A673 (cell line): ENCODE measurements at regions not wholly inside any gene's neighbourhood (a gene's known extent, or its start where the extent isn't known, plus 50 kb on each side); places are given as distances from the start of the nearest gene placed in this dataset.
A peak's percentile ranks its signal among the peaks of the same experiment; 100 is the strongest.

ENCODE experiments used
- BruUV-seq: library from RNA; stranded (reverse); fragments of 400-500 nt; replicated peaks from 2 replicates; lab custom pipeline; 2021; lab: Mats Ljungman, UMichigan
- CTCF ChIA-PET: fragments of 300-600 bp; sonication (Branson Sonifier 250); formaldehyde crosslinking; loops from one replicate; lab custom pipeline; 2022; ENCODE audit warnings: antibody characterized with exemption; lab: Charles Lee
- POLR2A ChIA-PET: fragments of 300-600 bp; sonication (Branson Sonifier 250); formaldehyde crosslinking; loops from one replicate; lab custom pipeline; 2022; ENCODE audit warnings: antibody characterized with exemption; ENCODE audit not compliant: low non-redundant PET; lab: Charles Lee
- DNase-seq: peaks from one replicate; pipeline ENCODE4 v3.0.0-alpha.2; 2015; ENCODE audit warnings: low spot score
- H3K27ac ChIP-seq: fragments of 200-600 bp; sonication (generic); 2 replicates; pipeline ENCODE4 v1.5.1; 2016; ENCODE audit warnings: mixed run types, low read depth, mild to moderate bottlenecking, mixed read lengths, antibody characterized with exemption, low read length; ENCODE audit not compliant: poor library complexity, severe bottlenecking
- H3K27me3 ChIP-seq: fragments of 200-600 bp; sonication (generic); replicated peaks from 2 replicates; pipeline ENCODE4 v1.6.1; 2017; ENCODE audit warnings: mixed run types, low read depth, mild to moderate bottlenecking, mixed read lengths, antibody characterized with exemption, low read length; ENCODE audit not compliant: insufficient read depth, poor library complexity
- H3K36me3 ChIP-seq: fragments of 200-600 bp; sonication (generic); 2 replicates; pipeline ENCODE4 v1.6.1; 2016; ENCODE audit warnings: mixed run types, mild to moderate bottlenecking, mixed read lengths, antibody characterized with exemption, low read length; ENCODE audit not compliant: insufficient read depth, poor library complexity, severe bottlenecking
- H3K4me1 ChIP-seq: fragments of 200-600 bp; sonication (generic); 2 replicates; pipeline ENCODE4 v1.6.1; 2017; ENCODE audit warnings: mixed run types, mild to moderate bottlenecking, mixed read lengths, antibody characterized with exemption, low read length; ENCODE audit not compliant: insufficient read depth, poor library complexity, severe bottlenecking
- H3K4me3 ChIP-seq: fragments of 200-600 bp; sonication (generic); 2 replicates; pipeline ENCODE4 v1.5.1; 2016; ENCODE audit warnings: low read depth, mixed run types, mild to moderate bottlenecking, mixed read lengths, low read length; ENCODE audit not compliant: poor library complexity, severe bottlenecking
- H3K9me3 ChIP-seq: fragments of 200-600 bp; sonication (generic); 2 replicates; pipeline ENCODE4 v1.6.1; 2016; ENCODE audit warnings: mixed run types, low read depth, mild to moderate bottlenecking, mixed read lengths, antibody characterized with exemption, low read length; ENCODE audit not compliant: poor library complexity, severe bottlenecking
- CTCF ChIP-seq: fragments of 300-800, 200-600 bp; sonication (generic); conservative IDR thresholded peaks from 2 replicates; pipeline ENCODE4 v1.5.1; 2017; ENCODE audit warnings: low read depth, mild to moderate bottlenecking, antibody characterized with exemption, low read length, moderate library complexity, mixed read lengths
- EZH2 ChIP-seq: fragments of 200-600 bp; sonication (generic); IDR thresholded peaks from 2 replicates; pipeline ENCODE4 v1.6.1; 2017; ENCODE audit warnings: borderline replicate concordance, low read depth, mild to moderate bottlenecking, mixed read lengths, antibody characterized with exemption, low read length; ENCODE audit not compliant: poor library complexity, severe bottlenecking
- intact Hi-C: fragments of 100-400 bp; cut with micrococcal nuclease; formaldehyde crosslinking; loops from one replicate; pipeline ENCODE4 v1.10.0; 2022; ENCODE audit not compliant: unreplicated experiment

- Histone ChIP-seq H3K9me3 (no peaks in the 10 kb centered on the region), H3K4me3 (peak overlapping the region; percentile 7), H3K36me3 (no peaks in the 10 kb centered on the region), H3K27me3 (no peaks in the 10 kb centered on the region), H3K4me1 (peaks cover 30% of the 10 kb centered on the region), H3K27ac (peak overlapping the region; percentile 49)
- peak; percentile 48 for DNase-seq
- TF ChIP-seq EZH2 (no peak), CTCF (no peak)
- intact Hi-C loops, result no loop called here
- CTCF ChIA-PET, result interaction anchor here (0.6 kb wide), 1 partner anchor 120 kb away, joined by 3 read pairs; no protein-coding TSS in a partner anchor
- POLR2A ChIA-PET, result interaction anchor here (0.6 kb wide), 1 partner anchor 120 kb away, joined by 3 read pairs; no protein-coding TSS in a partner anchor
- BruUV-seq, result no TSS peak
Observed at GRCh38 chr13:73955977-73956500, 178.2 kb downstream of the KLF12 start.

- POLR2A ChIA-PET, result no interaction called here
- Histone ChIP-seq H3K4me1 (peaks cover 30% of the 10 kb centered on the region), H3K27ac (no peak overlapping the region), H3K36me3 (no peaks in the 10 kb centered on the region), H3K27me3 (no peaks in the 10 kb centered on the region), H3K4me3 (no peak overlapping the region), H3K9me3 (no peaks in the 10 kb centered on the region)
- BruUV-seq, result no TSS peak
- TF ChIP-seq EZH2 (no peak), CTCF (no peak)
- DNase-seq, result no peak
- CTCF ChIA-PET, result no interaction called here
- intact Hi-C loops, result no loop called here
Observed at GRCh38 chr13:73954808-73955207, 179.4 kb downstream of the KLF12 start.

GRCh38 chr13:73952648-73953047 lies 181.6 kb downstream of the KLF12 start:
- no peak overlapping the region for H3K27ac ChIP-seq
- H3K4me3 ChIP-seq, result no peak overlapping the region
- POLR2A ChIA-PET, result no interaction called here
- no peaks in the 10 kb centered on the region for H3K36me3 ChIP-seq
- no peak for TF ChIP-seq EZH2
- TF ChIP-seq CTCF, result no peak
- CTCF ChIA-PET, result no interaction called here
- DNase-seq, result no peak
- H3K27me3 ChIP-seq, result no peaks in the 10 kb centered on the region
- peaks cover 30% of the 10 kb centered on the region for H3K4me1 ChIP-seq
- intact Hi-C loops, result no loop called here
- H3K9me3 ChIP-seq, result no peaks in the 10 kb centered on the region
- BruUV-seq, result no TSS peak
